ENCODE measurements at regions not wholly inside any gene's neighbourhood (a gene's known extent, or its start where the extent isn't known, plus 50 kb on each side); places are given as distances from the start of the nearest gene placed in this dataset.
A peak's percentile ranks its signal among the peaks of the same experiment; 100 is the strongest.

DNA sequence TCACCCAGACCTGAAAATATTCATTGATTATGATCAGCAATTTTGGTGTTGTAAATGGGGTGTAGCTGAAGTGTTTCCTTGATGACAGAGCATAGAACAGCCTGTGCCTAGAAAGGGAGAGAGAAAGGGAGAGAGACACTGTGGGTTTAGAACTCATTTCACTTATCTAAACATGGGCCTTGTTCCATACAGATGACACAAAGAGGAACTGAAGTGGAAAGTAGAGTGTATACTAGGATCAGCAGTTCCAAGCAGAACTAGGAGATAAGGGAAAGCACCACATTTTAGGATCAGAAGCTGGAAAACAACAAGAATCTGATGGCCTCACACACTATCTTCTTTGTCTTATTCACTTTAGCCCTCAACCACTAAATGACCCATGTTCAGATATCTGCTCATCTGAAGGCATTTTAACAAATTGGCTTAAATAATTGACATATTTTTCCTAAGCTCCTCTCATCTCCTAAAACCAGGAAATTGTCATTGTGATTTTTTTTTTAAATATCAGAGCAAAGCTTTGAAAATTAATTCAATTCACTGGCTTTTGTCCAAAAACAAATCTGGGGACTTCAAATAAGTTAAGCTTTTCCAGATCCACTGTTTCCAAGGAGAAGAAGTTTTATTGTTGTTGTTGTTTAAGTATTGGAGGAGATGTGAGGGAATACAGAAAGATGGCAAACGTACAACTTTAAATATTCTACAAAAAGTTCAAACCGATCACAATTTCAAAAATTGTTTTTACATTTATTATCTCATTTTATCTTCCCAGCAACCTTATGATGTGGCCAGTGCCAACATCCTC is 103.8 kb downstream of the LYPLAL1 start:
- DNase-seq: no peak
- in situ Hi-C loops (cut with HindIII; ENCODE audit: low pct_ligation_motif_present, low pct_unique_long_range_greater_than_20kb, low sequenced_read_pairs): no loop called here

DNA sequence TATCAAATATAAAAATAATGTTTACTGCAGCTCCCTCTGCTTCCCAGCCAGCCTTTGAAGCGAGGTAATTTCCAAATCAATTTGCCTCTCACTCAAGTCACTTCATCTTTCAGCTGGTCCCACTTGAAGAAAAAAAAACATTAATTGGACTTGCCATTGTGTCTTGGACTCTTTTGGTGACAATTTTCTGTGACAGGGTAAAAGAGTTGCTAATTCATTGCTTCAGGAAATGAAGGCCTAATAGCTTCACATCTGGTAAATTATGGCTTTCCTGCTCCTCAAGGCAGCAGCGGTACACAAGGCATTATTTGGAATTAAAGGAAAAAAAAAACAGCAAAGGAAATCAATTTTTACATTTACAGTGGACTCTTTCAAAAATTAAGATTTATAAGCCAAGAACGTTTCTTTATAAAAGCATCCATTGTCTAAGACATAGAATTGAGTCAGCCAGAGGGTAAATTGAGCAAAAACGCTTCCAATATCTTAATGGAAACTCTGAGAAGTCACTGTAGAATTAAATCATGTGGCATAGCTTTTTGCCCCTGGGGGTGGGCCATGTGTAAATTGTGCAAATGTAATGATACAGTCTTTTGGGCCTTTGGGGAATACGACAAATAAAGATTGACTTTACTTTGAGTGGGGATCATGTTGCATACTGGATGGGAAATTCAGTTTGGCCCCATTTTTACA is 102.5 kb downstream of the LYPLAL1 start:
- in situ Hi-C loops (cut with HindIII; ENCODE audit: low pct_ligation_motif_present, low pct_unique_long_range_greater_than_20kb, low sequenced_read_pairs): no loop called here
- DNase-seq: no peak

DNA sequence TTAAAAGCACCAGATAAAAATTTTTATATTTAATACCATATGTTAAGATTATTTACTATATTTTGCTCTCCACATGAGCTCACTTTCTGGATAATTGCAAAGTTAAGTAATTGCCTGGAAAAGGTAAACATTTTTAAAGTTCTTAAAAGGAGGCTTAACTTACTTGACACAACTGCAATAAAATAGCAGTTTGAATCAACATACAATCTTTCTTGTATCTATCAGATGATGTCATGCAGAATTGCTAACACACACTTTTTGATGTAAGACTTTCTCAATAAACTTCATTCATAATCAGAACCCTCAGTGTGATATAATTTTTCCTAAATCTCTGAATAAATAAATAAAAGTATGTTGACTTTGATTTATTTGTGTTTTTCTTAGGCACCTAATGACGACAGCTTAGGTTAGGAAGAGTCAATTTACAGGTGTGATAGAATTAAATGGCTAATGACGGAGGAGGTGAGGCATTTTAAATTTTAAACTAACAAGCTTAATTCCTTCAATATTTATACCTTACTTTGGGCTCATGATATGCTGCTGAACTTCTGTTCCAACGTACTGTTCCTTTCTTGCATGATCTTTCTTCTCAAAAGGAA is 99.5 kb downstream of the LYPLAL1 start:
- no peak for DNase-seq
- in situ Hi-C loops (cut with HindIII; ENCODE audit: low pct_ligation_motif_present, low pct_unique_long_range_greater_than_20kb, low sequenced_read_pairs): no loop called here

DNA sequence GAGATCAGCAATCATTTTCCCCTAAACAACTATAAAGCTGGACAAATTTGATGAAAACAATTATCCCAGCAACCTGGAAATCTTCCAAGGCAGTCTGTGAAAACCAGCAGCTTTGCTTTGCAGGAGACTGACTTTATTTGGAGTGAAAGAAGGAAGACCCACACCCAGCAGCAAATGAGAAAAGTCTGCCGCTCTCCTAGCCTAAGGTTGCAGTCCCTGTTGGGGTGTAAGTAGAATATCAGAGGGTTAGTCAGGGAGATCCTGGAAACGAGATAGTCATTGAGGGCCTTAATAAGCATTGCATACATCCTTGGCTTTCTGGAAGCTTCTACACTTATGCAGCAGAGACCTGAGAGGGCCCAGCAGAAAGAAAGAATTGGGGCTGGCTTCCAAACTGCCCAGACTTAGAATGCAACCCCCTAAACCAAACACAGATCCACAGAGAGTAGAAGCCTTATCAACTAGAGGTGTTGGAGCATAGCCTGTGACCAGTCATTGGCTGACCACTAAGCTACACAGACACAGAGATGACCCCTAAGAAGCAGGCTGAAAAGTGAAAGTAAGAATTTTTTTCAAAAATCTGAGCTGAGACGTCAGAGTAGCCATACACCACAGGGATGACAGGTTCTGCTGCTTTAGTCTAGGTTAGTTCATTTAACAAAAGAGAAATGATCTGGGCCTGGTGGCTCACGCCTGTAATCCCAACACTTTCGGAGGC is 98.3 kb downstream of the LYPLAL1 start:
- peak; percentile 48 for DNase-seq
- in situ Hi-C loops (cut with HindIII; ENCODE audit: low pct_ligation_motif_present, low pct_unique_long_range_greater_than_20kb, low sequenced_read_pairs): no loop called here

DNA sequence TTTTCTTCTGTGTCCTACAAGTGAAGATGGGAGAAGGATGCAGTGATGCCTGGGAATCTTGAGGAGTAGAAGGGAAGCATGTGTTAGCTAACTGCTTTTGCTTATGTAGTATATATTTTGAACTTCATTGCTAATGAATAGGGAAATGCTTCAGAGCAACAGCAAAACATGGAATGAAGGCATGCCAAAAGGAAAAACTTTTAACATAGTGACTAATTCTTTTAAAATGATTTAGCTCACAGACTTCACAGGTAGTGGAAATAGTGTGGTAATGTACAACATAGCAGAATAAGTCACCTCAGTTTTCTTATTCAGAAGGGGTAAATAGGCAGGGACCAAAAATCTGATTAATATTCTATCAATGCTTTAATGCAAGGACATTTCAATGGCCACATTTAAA is 95.5 kb downstream of the LYPLAL1 start:
- DNase-seq: no peak
- in situ Hi-C loops (cut with HindIII; ENCODE audit: low pct_ligation_motif_present, low pct_unique_long_range_greater_than_20kb, low sequenced_read_pairs): no loop called here

DNA sequence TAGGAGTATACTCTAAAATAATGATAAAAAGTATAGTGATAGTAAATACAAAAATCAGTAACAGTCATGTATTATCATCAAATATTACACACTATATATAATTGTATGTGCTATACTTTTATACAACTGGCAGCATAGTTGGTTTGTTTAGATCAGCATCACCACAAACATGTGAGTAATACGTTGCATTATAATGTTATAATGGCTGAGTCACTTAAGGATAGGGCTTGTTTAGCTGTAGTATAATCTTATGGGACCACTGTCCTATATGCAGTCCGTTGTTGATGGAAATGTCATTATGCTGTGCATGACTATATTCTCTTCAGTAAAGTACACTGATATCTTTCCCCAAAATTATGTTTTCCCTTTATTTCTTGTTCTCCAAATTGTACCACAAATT is 92.8 kb downstream of the LYPLAL1 start:
- no peak for DNase-seq
- in situ Hi-C loops (cut with HindIII; ENCODE audit: low pct_ligation_motif_present, low pct_unique_long_range_greater_than_20kb, low sequenced_read_pairs): no loop called here

DNA sequence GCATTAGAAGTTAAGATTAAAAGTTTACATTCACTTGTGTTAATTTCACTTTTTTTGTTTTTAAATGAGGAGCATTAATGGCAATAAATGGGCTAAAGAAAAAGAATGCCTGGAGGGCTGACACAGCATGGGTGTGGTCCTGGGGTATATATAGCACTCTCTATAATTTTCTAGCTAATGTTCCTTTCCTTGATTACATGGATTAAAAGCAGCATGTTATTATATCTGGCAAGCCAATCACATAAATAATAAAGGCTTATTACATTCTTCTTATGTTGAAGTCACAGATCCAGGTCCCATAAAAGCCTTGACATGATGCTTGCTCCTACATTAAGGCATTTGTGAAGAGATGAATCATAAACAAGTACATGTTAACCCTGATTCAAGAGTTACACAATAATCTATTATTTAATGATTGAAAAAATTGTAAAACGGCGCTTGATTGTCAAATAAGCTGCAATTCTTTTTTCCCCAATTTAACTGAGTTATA is 91.4 kb downstream of the LYPLAL1 start:
- in situ Hi-C loops (cut with HindIII; ENCODE audit: low pct_ligation_motif_present, low pct_unique_long_range_greater_than_20kb, low sequenced_read_pairs): no loop called here
- DNase-seq: no peak

DNA sequence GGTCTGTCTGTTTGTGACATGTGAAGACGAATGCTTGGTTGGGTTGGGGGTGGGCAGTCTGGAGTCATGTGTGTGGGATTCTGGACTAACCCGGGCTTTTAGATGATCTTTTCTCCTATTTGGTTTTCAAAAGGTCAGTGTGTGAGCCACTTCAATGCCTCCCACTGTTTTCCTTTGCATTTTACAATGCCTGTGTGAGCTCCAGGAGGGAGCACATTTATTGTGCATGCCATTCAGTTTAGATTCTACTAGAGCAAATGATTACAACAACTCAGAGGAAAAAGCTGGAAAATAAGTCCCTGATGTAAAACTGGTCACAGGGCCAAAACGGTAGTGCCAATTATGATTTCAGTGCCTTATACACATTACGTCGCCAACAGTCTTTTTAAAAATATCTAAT is 90.9 kb downstream of the LYPLAL1 start:
- in situ Hi-C loops (cut with HindIII; ENCODE audit: low pct_ligation_motif_present, low pct_unique_long_range_greater_than_20kb, low sequenced_read_pairs): no loop called here
- DNase-seq: no peak
